Activated CD8-positive, alpha-beta memory T cell treated with anti-CD3 and anti-CD28 coated beads for 36 hours (primary cell): ENCODE measurements at regions not wholly inside any gene's neighbourhood (a gene's known extent, or its start where the extent isn't known, plus 50 kb on each side); places are given as distances from the start of the nearest gene placed in this dataset.

Experiments
- CTCF ChIA-PET: fragments of 350-600 bp; sonication (Branson Sonifier 250); formaldehyde crosslinking; loops from one replicate; lab custom pipeline; 2021; ENCODE audit warnings: antibody characterized with exemption; lab: Charles Lee
- POLR2A ChIA-PET: fragments of 350-600 bp; sonication (Branson Sonifier 250); formaldehyde crosslinking; loops from one replicate; lab custom pipeline; 2021; ENCODE audit warnings: antibody characterized with exemption; lab: Charles Lee

DNA sequence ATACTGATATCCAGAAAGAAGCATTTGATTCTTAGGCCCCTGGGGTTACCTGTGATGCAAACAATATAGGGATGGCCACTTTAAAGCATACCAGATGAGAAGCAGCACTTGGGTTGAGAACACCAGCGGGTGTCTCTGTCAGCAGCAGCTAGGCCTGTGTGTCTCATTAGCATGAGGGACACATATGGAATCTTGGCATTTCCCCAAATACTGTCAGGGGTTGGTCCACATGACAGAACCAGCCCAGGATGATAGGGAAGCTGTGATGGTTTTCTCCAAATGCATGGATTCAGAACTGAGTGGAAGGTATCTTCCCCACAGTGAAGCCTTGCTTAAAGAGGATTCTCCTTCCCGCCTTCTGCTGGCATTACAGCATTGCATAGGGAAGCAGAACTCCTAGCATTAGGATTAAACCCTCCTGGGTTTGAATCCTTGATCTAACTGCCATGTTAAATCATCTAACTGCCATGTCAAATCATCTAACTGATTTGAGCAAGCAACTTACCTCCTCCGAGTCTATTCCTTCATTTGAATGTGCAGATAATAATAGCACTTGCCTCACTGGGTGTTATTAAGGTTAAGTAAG, 111.5 kb upstream of the WSCD2 start:
- CTCF ChIA-PET: no interaction called here
- POLR2A ChIA-PET: no interaction called here

GRCh38 chr12:108019862-108020261, 109.2 kb upstream of the WSCD2 start:
- ChIA-PET POLR2A (no interaction called here), CTCF (no interaction called here)

DNA sequence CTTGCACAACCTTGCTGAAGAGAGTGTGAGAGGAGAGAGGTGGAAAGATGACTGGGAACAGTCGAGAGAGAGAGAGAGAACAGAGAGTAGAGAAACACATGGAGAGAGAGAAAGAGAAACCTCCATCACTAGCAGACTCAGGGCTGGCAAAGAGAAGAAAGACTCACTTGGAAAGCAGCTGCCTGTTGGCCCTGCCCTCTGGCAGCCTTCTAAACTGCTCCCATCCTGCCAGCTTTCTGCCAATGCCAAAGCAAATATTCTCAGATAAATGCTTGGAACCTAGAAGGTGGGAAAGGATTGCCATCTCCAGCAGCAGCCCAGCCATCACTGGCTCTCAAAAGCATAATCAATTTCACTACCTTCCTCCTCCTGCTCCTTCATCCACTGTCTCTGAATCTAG, 107.9 kb upstream of the WSCD2 start:
- CTCF ChIA-PET: no interaction called here
- POLR2A ChIA-PET: no interaction called here

DNA sequence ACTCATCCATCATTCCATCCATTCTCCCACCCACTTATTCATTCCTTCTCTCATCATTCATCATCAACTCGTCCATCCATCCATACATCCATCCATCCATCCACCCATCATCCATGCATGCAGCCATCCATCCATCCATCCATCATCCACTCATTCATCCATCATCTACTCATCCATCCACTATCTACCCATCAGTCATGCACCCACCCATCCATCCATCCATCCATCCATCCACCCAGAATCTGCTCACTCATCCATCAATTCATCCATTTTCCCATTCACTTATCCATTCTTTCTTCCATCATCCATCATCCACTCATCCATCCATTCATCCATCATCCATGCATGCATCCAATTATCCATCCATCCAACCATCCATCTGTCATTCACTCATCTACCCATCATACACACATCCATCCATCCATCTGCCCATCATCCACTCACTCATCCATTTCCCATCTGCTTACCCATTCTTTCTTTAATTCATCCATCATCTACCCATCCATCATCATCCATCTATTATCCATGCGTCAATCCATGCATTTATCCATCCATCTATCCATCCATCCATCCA, 107.1 kb upstream of the WSCD2 start:
- POLR2A ChIA-PET: no interaction called here
- CTCF ChIA-PET: no interaction called here

GRCh38 chr12:108029051-108029835, 99.8 kb upstream of the WSCD2 start:
- CTCF ChIA-PET: no interaction called here
- POLR2A ChIA-PET: no interaction called here

DNA sequence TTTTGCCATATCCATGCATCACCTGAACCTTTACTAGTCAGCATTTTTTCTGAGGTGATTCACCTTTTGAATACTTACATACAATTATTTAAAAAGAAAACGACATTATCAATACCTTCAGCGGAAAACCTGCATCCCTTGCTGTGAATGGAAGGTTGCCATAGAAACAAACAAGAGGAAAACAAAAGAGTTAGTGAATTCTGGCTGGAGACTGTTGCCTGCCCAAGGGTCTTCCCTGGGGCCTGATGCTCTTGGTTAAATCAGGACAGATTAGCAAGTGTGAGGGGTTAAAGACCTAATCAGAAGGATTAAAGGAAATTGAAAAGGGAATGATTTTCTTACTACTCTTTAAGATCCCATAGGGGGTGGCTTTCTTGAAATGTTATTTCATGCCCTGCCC, 96.0 kb upstream of the WSCD2 start:
- ChIA-PET CTCF (no interaction called here), POLR2A (no interaction called here)

GRCh38 chr12:108035372-108035771, 93.7 kb upstream of the WSCD2 start:
- CTCF ChIA-PET: no interaction called here
- POLR2A ChIA-PET: no interaction called here

DNA sequence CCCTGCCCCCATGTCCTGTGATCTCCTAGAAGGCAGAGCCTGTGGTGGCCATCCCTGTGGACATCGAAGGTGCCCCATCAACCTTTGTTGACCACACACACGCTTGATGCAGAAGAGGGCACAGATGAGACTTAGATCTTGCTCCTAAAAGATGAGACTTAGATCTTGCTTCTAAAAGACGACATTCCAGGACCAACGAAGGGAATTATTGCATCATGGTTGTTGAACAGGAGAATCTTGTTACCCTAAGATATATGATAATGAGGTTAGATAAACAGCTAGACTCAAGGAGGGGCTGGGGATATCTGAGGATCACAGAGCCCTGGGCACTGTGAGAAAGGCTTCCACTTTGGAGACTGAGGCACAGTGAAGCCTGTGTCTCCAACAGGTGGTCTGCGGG, 91.1 kb upstream of the WSCD2 start:
- POLR2A ChIA-PET: no interaction called here
- CTCF ChIA-PET: no interaction called here

- CTCF ChIA-PET: no interaction called here
- POLR2A ChIA-PET: no interaction called here
These were observed 89.3 kb upstream of the WSCD2 start for GRCh38 chr12:108039794-108040193.

GRCh38 chr12:108040947-108041346, 88.1 kb upstream of the WSCD2 start:
- ChIA-PET CTCF (no interaction called here), POLR2A (no interaction called here)

GRCh38 chr12:108043286-108043685, 85.8 kb upstream of the WSCD2 start:
- ChIA-PET CTCF (no interaction called here), POLR2A (no interaction called here)

DNA sequence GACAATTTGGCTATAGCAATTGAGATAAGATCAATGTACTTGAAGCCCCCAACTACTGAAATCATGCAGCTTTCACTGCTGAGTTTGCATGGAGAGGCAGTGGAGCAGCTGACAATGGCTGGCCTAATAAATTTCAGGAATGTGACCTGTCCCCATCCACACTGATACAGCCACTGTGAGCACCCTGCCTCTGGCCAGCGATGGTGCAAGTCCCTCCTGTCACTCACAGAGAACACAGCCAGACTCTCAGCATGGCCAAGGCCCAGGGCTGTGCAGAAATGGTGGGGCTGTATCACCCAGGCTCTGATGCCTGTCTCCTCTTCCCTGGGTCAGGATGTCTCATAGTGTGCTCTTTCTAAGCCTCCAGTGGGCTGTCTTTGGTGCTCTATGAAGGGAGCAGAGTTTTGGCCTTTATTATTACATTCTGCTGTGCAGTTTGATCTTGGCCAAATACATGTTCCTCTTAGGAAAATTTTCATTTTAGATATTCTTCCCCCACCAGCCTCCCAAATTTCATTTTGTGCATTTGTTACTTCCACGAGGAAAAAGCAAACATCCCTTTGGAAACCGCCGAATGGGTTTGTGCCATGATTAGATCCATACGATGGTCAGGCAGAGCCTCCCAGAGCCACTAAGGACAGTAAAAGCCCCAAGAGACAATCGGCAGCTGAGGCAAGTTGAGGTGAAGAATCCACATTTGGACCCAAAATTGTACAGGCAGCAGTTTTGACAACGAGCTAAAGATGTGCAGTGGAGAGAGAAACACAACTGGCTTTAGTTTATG, 85.1 kb upstream of the WSCD2 start:
- ChIA-PET CTCF (no interaction called here), POLR2A (no interaction called here)

- POLR2A ChIA-PET: no interaction called here
- CTCF ChIA-PET: no interaction called here
These were observed 83.0 kb upstream of the WSCD2 start for GRCh38 chr12:108046135-108046534.

DNA sequence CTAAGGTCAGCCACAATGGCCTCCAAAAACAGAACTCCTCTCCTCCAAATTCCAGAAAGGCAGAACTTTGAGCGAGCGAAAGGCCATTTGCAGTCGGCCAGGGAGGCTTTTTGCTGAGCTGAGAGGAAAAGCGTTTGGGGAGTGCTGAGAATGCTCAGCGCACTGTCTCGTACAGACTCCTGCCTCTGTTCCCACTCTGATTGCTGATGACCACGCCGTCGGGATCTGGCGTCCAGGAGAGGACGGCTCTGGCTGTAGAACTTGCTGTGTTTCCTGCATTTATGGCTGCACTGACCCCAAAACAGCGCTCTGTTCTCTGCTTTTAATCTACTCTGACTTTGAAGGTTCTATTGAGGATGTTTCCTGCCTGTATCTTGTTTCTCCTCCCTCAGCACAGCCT, 82.4 kb upstream of the WSCD2 start:
- ChIA-PET CTCF (no interaction called here), POLR2A (no interaction called here)

- ChIA-PET CTCF (no interaction called here), POLR2A (no interaction called here)
These were observed 82.0 kb upstream of the WSCD2 start for GRCh38 chr12:108047071-108047550.

- POLR2A ChIA-PET: no interaction called here
- CTCF ChIA-PET: no interaction called here
These were observed 80.4 kb upstream of the WSCD2 start for GRCh38 chr12:108048686-108049085.

- POLR2A ChIA-PET: no interaction called here
- CTCF ChIA-PET: no interaction called here
These were observed 78.4 kb upstream of the WSCD2 start for GRCh38 chr12:108050696-108051095.

DNA sequence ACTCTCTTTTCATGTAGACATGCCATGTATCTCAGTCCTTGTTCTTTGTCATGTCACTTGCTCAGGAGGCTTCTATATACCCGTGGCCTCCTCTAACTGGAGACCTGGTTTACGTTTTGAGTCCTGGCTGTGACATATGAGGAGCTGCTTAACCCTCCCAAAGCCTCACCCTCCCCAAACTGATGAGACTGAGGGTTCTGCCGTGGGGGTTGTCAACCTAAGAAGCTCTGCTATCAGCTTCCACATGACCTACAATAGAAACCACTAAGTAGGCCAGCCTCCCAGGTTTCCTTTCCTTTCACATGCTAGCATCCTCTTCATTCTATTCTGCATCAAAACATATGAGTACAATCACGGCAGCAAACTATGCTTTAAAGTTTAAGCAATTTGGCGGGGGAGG, 76.8 kb upstream of the WSCD2 start:
- ChIA-PET POLR2A (no interaction called here), CTCF (no interaction called here)

DNA sequence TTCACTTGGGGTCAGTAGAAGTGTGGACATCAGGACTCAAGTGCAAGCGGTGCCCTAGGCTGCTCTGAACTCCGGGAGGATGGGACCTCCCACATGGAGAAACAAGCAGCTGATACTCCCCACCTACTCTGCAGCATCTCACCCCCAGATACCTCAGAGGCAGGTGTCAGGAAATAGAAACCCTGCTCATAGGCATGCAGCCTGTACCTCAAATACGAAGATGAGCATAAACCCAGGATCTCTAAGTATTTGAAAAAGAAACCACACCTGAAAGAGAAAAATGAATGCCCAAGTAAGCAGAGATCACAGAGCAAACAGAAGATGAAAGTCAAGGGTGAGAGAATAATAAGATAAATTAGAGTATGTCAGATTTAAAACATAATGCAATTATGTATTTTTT, 75.6 kb upstream of the WSCD2 start:
- POLR2A ChIA-PET: no interaction called here
- CTCF ChIA-PET: no interaction called here

DNA sequence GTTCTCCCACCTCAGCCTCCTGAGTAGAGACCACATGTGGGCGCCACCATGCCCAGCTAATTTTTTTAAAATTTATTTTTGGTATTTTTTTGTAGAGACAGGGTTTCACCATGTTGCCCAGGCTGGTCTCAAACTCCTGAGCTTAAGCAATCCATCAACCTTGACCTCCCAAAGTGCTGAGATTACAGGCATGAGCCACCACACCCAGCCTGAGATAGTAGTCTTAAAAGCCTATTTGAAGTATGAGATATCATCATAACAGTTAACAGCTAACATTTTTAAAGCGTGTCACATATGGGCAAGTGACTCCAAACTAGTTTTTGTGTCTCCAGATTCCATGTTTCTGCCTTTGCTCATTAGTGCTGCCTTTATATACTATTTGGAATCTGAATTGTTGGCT, 74.6 kb upstream of the WSCD2 start:
- POLR2A ChIA-PET: no interaction called here
- CTCF ChIA-PET: no interaction called here
